ENCODE measurements at regions not wholly inside any gene's neighbourhood (a gene's known extent, or its start where the extent isn't known, plus 50 kb on each side); places are given as distances from the start of the nearest gene placed in this dataset.
"Not testable (repeated sequence)": the region's sequence is repeated elsewhere in the genome, so short reads cannot be mapped to it uniquely, and the experiment has no call there.

DNA sequence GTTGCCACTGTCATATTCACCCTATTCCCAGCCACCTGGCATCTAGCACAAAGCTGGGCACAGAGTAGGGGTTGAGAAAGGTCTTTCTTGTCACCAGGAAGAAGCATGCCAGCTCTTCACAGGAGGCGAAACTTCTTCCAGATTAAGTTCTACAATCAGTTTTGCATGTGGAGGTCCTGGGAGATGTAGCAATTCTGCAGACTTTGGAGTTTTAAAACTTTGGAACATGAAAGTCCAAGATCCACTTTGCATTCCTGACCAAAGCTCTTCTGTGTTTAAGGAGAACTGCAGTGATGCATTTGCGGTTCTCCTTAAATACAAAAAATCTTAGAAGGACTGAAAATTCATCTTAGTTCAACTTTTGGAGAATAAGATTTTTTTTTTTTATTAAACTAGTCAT, 258.5 kb upstream of the USP24 start:
- no peak for DNase-seq (ENCODE audit: low read depth, low spot score)

GRCh38 chr1:55472784-55473183, 257.6 kb upstream of the USP24 start:
- DNase-seq (ENCODE audit: low read depth, low spot score): no peak

- no peak for DNase-seq (ENCODE audit: low read depth, low spot score)
These were observed 257.0 kb upstream of the USP24 start for GRCh38 chr1:55472115-55472514.

- DNase-seq (ENCODE audit: low read depth, low spot score): no peak
These were observed 253.1 kb upstream of the USP24 start for GRCh38 chr1:55468142-55468795.

DNA sequence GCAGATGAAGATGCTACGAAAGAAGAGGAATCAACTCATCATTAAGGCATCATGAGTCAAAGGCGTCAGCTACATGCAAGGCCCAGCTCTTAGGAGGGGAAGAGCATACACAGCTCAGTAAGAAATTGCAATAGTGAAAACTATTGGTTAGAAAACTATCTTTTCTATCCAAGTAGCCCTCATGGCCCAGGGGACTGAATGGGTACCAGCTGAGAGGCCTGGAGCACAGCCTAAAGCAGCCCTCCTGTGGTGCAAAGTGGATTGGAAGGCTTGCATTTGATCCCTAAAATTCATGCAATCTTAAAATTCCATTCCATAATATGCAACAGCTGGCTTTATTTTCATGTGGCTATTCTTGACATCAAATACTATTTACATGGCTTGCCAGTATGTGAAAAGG, 251.8 kb upstream of the USP24 start:
- DNase-seq (ENCODE audit: low read depth, low spot score): no peak

DNA sequence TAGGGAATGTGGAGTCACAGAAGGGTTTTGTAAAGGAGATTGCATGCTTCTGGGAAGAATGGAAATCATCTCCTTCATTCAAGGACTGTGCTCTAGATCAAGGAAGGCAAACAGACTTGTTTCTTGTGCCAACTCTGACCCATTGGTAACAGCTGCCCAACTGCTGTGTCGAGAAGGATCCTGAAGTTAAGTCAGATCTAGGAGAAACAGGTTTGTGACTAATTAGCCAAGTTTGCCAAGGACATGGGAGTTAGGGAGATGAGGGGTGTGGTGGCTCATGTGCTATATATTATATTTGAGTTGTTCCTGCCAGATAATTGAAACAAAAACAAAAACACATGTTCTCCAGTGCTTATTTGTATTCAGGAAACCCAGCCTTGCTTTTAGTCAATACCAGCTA, 251.2 kb upstream of the USP24 start:
- no peak for DNase-seq (ENCODE audit: low read depth, low spot score)

DNA sequence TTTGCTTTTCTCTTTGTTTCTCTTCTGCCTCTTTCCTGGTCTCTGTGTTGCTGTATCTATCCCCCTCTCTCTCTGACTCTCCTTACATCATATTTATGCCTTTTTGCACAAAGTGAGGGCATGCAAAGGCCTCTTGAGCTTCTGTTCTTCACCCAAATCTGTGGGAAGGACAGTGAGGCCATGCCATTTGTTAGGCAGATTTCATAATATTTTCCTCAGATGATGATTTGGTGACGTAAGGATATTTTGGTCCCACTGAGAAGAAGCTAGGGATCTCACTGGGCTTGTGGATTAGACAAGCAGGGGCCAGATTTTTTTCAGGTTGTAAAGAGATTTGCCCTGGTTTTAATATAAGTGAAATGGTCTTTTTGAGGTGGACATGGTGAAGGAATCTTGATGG, 249.4 kb upstream of the USP24 start:
- no peak for DNase-seq (ENCODE audit: low read depth, low spot score)

GRCh38 chr1:55463814-55464475, 248.8 kb upstream of the USP24 start:
- DNase-seq (ENCODE audit: low read depth, low spot score): no peak

- DNase-seq (ENCODE audit: low read depth, low spot score): no peak
These were observed 242.7 kb upstream of the USP24 start for GRCh38 chr1:55457874-55458273.

DNA sequence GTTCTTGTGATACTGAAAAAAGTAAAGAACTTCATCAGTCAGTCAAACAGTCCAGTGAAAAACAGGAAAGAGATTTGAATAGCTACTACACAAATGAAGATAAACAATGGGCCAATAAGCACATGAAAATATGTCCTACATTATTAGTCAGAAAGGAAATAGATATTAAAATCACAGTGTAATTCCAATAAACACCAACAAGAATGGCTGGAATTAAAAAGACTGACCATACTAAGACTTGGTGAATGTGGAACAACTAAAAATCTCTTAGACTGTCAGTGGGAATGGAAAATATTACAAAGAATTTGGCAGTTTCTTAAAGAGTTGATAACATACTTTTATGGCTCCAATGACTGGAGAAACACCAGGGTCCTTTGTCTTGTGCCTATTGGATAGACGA, 241.8 kb upstream of the USP24 start:
- no peak for DNase-seq (ENCODE audit: low read depth, low spot score)

DNA sequence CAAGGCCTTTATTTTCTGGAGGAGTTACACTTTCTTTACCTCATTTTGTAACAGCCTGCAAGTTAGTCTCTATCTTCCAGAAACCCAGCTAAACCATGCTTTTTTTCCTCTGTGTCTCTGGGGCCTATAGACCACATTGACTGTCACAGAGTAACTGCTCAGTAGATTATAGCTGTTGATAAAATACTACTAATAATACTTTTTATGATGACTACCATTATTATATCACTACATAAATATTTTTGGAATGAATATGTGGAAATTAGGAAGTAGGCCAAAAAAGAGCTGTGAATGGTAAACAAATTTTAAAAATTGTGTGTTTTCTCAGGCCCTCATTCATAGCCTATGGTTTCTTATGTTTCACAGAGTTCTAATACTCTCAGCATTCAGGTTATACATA, 233.1 kb upstream of the USP24 start:
- no peak for DNase-seq (ENCODE audit: low read depth, low spot score)

DNA sequence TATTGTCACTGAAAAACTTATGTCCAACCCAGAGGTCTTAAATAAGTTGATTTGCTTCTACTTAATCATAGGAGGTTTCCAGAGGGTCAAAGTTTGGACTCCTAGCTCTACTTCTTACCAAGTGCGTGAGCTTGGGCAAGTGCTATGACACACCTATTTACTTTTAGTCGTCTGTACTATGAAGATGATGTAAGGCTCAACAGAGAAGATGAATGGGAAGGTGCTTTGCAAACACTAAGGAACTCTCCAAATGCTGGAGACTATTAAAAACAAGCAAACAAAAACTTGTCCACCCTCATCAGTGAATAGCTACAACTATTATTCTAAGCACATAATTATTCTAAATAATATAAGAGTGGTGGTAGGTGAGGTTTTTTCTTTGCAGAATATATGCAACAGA, 232.3 kb upstream of the USP24 start:
- DNase-seq (ENCODE audit: low read depth, low spot score): no peak

- DNase-seq (ENCODE audit: low read depth, low spot score): no peak
These were observed 231.2 kb upstream of the USP24 start for GRCh38 chr1:55446351-55446750.

- DNase-seq (ENCODE audit: low read depth, low spot score): no peak
These were observed 230.3 kb upstream of the USP24 start for GRCh38 chr1:55445416-55445815.

DNA sequence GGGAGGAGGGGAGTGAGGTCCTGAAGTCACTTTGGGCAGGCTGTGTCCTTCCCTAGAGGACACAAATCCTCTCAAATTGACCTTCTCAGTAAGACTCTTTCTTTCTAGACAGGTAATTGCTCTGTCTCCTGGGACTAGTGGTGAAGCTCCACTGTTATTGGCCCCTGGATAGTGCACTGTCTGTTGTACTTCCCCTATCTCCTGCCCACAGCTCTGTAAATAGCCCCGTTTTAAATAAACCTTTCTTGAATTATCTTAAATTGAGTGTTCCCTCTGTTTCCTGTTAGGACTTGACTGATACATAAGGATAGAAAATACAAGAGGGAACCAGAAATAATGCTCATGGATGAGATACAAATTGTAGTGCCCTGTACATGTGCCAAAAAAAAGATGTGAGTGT, 229.5 kb upstream of the USP24 start:
- no peak for DNase-seq (ENCODE audit: low read depth, low spot score)

DNA sequence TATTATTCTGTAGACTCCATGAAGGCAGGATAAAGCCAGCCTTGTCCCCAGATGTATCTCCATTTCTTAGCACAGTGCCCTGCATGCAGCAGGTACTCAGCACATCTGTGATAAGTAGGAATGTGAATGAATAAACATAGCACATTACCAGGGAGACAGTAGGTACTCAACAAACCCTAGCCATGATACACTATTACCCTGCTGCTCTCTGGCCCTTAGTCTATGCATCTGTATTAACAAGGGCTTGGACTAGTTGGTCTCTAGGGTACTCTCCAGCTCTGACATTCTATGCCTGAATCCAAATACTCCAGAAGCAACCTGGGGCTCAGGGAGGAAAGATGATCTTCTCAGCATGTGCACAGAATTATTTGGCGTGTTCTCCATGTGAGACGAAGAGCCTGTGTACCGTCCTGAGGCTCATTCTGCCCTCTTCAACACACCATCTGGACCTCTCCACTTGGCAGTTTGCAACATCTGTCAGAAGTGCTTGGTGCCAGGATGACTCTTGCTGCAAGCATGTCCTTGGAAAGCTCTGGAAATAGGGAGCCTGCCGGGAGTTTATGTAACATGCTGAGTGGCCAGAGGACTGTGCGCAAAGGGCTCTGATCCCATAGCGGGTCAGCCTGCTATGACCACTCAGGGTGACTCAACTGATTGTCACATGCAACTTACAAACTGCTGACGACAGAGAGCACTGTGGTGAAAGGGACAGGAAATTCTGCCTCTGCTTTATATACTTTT, 228.2 kb upstream of the USP24 start:
- peak; percentile 35 for DNase-seq (ENCODE audit: low read depth, low spot score)

DNA sequence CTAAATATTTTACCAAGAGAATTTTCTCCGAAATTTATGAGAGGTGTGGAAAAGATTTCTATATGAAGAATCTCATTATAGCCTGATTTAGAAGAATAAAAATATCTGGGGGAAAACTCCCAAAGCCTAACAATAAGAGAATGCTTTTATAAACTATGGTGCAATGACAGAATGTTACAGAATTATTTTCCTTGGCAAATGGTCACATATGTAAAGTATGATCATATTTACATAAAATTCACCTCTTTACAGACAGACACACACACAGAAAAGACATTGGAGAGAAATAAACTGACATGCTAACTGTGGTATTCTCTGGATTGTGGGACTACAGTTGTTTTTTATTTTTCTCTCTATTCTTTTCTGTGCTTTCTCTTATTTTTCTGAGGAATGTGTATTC, 226.3 kb upstream of the USP24 start:
- DNase-seq (ENCODE audit: low read depth, low spot score): no peak

- DNase-seq (ENCODE audit: low read depth, low spot score): no peak
These were observed 222.5 kb upstream of the USP24 start for GRCh38 chr1:55437692-55438091.

DNA sequence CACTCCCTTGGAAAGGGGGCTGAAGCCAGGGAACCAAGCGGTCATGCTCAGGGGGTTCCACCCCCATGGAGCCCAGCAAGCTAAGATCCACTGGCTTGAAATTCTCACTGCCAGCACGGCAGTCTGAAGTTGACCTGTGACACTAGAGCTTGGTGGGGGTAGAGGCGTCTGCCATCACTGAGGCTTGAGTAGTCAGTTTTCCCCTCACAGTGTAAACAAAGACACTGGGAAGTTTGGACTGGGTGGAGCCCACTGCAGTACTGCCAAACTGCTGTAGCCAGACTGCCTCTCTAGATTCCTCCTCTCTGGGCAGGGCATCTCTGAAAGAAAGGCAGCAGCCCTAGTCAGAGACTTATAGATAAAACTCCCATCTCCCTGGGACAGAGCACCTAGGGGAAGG, 215.6 kb upstream of the USP24 start:
- DNase-seq (ENCODE audit: low read depth, low spot score): not testable (repeated sequence)

DNA sequence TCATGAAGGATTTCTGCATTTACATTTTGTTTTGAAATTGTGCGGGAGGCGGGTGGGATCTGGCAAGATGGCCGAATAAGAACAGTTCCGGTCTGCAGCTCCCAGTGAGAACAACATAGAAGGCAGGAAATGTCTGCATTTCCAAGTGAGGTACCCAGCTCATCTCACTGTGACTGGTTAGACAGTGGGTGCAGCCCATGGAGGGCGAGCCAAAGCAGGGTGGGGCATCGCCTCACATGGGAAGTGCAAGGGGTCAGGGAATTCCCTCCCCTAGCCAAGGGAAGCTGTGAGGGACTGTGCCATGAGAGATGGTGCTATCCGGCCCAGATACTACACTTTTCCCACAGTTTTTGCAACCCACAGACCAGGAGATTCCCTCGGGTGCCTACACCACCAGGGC, 215.0 kb upstream of the USP24 start:
- not testable (repeated sequence) for DNase-seq (ENCODE audit: low read depth, low spot score)

- peak; percentile 98 for DNase-seq (ENCODE audit: low read depth, low spot score)
These were observed 214.1 kb upstream of the USP24 start for GRCh38 chr1:55428944-55429931.

DNA sequence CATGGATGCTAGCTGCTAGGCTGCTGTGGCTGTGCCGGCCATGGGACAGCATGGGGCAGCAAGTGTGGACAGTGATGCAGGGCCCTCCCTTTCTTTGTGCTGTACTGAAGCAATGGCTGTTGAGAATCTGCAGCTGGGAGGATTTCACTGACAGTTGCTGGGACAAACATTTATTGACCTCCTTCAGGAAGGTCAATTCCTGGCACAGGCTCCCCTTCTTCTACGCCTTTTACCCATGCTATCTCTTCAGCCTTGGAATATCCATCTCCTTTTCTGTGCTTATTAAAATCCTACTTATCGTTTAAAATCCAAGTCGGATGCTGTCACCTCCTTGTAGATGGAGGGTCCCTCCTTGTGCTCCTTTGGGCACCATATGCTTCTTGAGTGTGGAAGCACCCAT, 213.1 kb upstream of the USP24 start:
- no peak for DNase-seq (ENCODE audit: low read depth, low spot score)

Data from pulmonary artery endothelial cell (primary cell).